ENCODE measurements at regions not wholly inside any gene's neighbourhood (a gene's known extent, or its start where the extent isn't known, plus 50 kb on each side); places are given as distances from the start of the nearest gene placed in this dataset.

DNA sequence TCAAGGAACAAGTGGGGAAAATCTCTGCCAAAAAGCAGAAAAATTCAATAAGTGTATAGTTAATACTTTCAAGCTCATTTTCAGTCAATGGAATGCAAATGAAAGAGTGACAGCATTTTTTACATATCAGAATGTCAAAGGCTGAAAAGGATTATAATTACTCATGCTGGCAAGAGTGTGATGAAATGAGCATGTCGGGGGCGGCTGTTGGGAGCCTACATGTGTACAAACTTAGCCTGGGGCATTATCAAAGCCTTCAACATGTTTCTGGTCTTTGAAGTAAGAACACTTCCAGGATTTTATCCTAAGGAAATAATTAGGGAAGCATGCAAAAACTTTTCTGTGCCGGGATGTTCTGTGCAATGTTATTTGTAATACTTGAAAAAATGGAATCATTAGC, 221.7 kb upstream of the LYZL1 start:
- TF ChIP-seq, protein P1, sequence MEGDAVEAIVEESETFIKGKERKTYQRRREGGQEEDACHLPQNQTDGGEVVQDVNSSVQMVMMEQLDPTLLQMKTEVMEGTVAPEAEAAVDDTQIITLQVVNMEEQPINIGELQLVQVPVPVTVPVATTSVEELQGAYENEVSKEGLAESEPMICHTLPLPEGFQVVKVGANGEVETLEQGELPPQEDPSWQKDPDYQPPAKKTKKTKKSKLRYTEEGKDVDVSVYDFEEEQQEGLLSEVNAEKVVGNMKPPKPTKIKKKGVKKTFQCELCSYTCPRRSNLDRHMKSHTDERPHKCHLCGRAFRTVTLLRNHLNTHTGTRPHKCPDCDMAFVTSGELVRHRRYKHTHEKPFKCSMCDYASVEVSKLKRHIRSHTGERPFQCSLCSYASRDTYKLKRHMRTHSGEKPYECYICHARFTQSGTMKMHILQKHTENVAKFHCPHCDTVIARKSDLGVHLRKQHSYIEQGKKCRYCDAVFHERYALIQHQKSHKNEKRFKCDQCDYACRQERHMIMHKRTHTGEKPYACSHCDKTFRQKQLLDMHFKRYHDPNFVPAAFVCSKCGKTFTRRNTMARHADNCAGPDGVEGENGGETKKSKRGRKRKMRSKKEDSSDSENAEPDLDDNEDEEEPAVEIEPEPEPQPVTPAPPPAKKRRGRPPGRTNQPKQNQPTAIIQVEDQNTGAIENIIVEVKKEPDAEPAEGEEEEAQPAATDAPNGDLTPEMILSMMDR (IDR thresholded peaks at IDR 0.05): no peak
- TF ChIP-seq POLR2A (IDR thresholded peaks at IDR 0.05): no peak

Data from heart left ventricle (tissue), 13 donors.